H1 (cell line): ENCODE measurements at regions not wholly inside any gene's neighbourhood (a gene's known extent, or its start where the extent isn't known, plus 50 kb on each side); places are given as distances from the start of the nearest gene placed in this dataset.

Experiments
- CTCF ChIA-PET: fragments of 300-600 bp; sonication (Branson Sonifier 250); formaldehyde crosslinking; loops from one replicate; lab custom pipeline; 2021; ENCODE audit not compliant: partially characterized antibody; lab: Charles Lee
- POLR2A ChIA-PET: fragments of 300-600 bp; sonication (Branson Sonifier 250); formaldehyde crosslinking; loops from one replicate; lab custom pipeline; 2021; ENCODE audit warnings: inconsistent platforms; ENCODE audit not compliant: partially characterized antibody; lab: Charles Lee
- DNase-seq, 2 experiments: peaks; one replicate each; pipeline versions ENCODE4 v3.0.0 to v3.0.0-alpha.2; 2010 to 2022; ENCODE audit warnings: low spot score in 2 of 2, low read depth in 1 of 2, mixed read lengths in 1 of 2
- FAIRE-seq: peaks from 2 replicates; lab custom pipeline; 2011; peaks lifted over from hg19 to GRCh38; lab: Jason Lieb, UNC
- H2AFZ ChIP-seq: 2 replicates; pipeline ENCODE4 v1.8.1; 2012; ENCODE audit warnings: low read length, inconsistent platforms
- H2AK5ac ChIP-seq: 2 replicates; pipeline ENCODE4 v1.6.1; 2013; ENCODE audit warnings: low read depth, low read length
- H2BK120ac ChIP-seq: replicated peaks from 2 replicates; pipeline ENCODE3; 2013; ENCODE audit warnings: low read depth, low read length, inconsistent platforms
- H2BK12ac ChIP-seq: 2 replicates; pipeline ENCODE4 v1.6.1; 2013; ENCODE audit warnings: low read depth, low read length
- H2BK15ac ChIP-seq: 2 replicates; pipeline ENCODE4 v1.6.1; 2013; ENCODE audit warnings: low read length
- H2BK20ac ChIP-seq: 2 replicates; pipeline ENCODE4 v1.6.1; 2013; ENCODE audit warnings: low read length
- H2BK5ac ChIP-seq: 2 replicates; pipeline ENCODE4 v1.6.1; 2013; ENCODE audit warnings: low read depth, low read length
- H3K14ac ChIP-seq: 2 replicates; pipeline ENCODE4 v1.6.1; 2013; ENCODE audit warnings: inconsistent platforms; ENCODE audit not compliant: insufficient read length
- H3K18ac ChIP-seq: 2 replicates; pipeline ENCODE4 v1.6.1; 2013; ENCODE audit warnings: low read length; ENCODE audit errors: extremely low read depth
- H3K23ac ChIP-seq: 2 replicates; pipeline ENCODE4 v1.6.1; 2013; ENCODE audit warnings: inconsistent platforms; ENCODE audit not compliant: insufficient read length
- H3K23me2 ChIP-seq: 2 replicates; pipeline ENCODE4 v1.6.1; 2013; ENCODE audit warnings: low read depth, low read length
- H3K27ac ChIP-seq: 2 replicates; pipeline ENCODE4 v1.6.1; 2011; ENCODE audit warnings: low read depth, low read length, inconsistent platforms
- H3K27me3 ChIP-seq, 4 experiments: replicated peaks in 1 of 4; 1 replicate in 1 of 4; 2 replicates in 3 of 4; pipeline versions ENCODE4 v1.6.1 to v1.8.1; 2011 to 2013; ENCODE audit warnings: low read length in 3 of 4, mild to moderate bottlenecking in 3 of 4, inconsistent platforms in 2 of 4, mixed read lengths in 2 of 4, moderate library complexity in 1 of 4; ENCODE audit not compliant: control insufficient read depth in 3 of 4, insufficient read depth in 3 of 4; ENCODE audit errors: extremely low read depth in 1 of 4
- H3K36me3 ChIP-seq, 4 experiments: 2 replicates each; pipeline versions ENCODE4 v1.6.1 to v1.8.1; 2011 to 2013; ENCODE audit warnings: mild to moderate bottlenecking in 4 of 4, low read length in 3 of 4, moderate library complexity in 2 of 4, control low read depth in 1 of 4, inconsistent platforms in 1 of 4; ENCODE audit not compliant: insufficient read depth in 4 of 4, control insufficient read depth in 2 of 4
- H3K4ac ChIP-seq: replicated peaks from 2 replicates; pipeline ENCODE3; 2013; ENCODE audit warnings: low read length, low read depth, mixed read lengths, inconsistent platforms; ENCODE audit not compliant: insufficient read length
- H3K4me1 ChIP-seq, 4 experiments: replicated peaks in 1 of 4; 1 replicate in 1 of 4; 2 replicates in 3 of 4; pipeline versions ENCODE4 v1.6.1 to v1.8.1; 2011 to 2013; ENCODE audit warnings: low read length in 3 of 4, inconsistent platforms in 2 of 4, mixed read lengths in 1 of 4; ENCODE audit not compliant: insufficient read depth in 4 of 4, control insufficient read depth in 3 of 4
- H3K4me2 ChIP-seq, 2 experiments: 2 replicates each; pipeline versions ENCODE4 v1.6.1 to v1.8.1; 2011 to 2013; ENCODE audit warnings: low read depth in 2 of 2, low read length in 2 of 2, control low read depth in 1 of 2, inconsistent platforms in 1 of 2, mild to moderate bottlenecking in 1 of 2; ENCODE audit not compliant: insufficient read depth in 1 of 2
- H3K4me3 ChIP-seq, 4 experiments: fragments of 200-600, 300-600 bp in 1 of 4; sonication (generic), shearing (Covaris generic), sonication (Bioruptor Twin) in 1 of 4; 2 replicates each; pipeline versions ENCODE4 v1.5.1 to v1.8.1; 2011 to 2016; ENCODE audit warnings: low read length in 4 of 4, low read depth in 3 of 4, control low read depth in 2 of 4, inconsistent platforms in 2 of 4, mild to moderate bottlenecking in 2 of 4, mixed read lengths in 1 of 4, moderate library complexity in 1 of 4; ENCODE audit not compliant: insufficient read depth in 2 of 4; ENCODE audit errors: extremely low read depth in 1 of 4
- H3K56ac ChIP-seq: replicated peaks from 2 replicates; pipeline ENCODE3; 2013; ENCODE audit warnings: low read depth, mild to moderate bottlenecking, mixed read lengths, low read length, inconsistent platforms; ENCODE audit not compliant: insufficient read length
- H3K79me1 ChIP-seq: 2 replicates; pipeline ENCODE4 v1.6.1; 2013; ENCODE audit warnings: low read depth, low read length, control low read depth
- H3K79me2 ChIP-seq, 2 experiments: 2 replicates each; pipeline versions ENCODE4 v1.6.1 to v1.8.1; 2012 to 2013; ENCODE audit warnings: low read length in 2 of 2, mild to moderate bottlenecking in 2 of 2, inconsistent platforms in 1 of 2; ENCODE audit not compliant: insufficient read depth in 2 of 2, control insufficient read depth in 1 of 2
- H3K9ac ChIP-seq, 4 experiments: replicated peaks in 1 of 4; 1 replicate in 1 of 4; 2 replicates in 3 of 4; pipeline versions ENCODE4 v1.6.1 to v1.8.1; 2011 to 2013; ENCODE audit warnings: low read depth in 3 of 4, low read length in 3 of 4, control low read depth in 2 of 4, mild to moderate bottlenecking in 2 of 4, moderate library complexity in 2 of 4, inconsistent platforms in 1 of 4; ENCODE audit errors: extremely low read depth in 1 of 4
- H3K9me3 ChIP-seq, 2 experiments: 2 replicates each; pipeline versions ENCODE4 v1.6.1 to v1.8.1; 2012 to 2013; ENCODE audit warnings: mild to moderate bottlenecking in 2 of 2, moderate library complexity in 2 of 2, control low read depth in 1 of 2, inconsistent platforms in 1 of 2, low read depth in 1 of 2, low read length in 1 of 2, mixed read lengths in 1 of 2; ENCODE audit not compliant: insufficient read depth in 2 of 2
- H4K20me1 ChIP-seq, 2 experiments: replicated peaks in 1 of 2; 2 replicates each; pipeline versions ENCODE3 to v1.8.1; 2011 to 2013; ENCODE audit warnings: inconsistent platforms in 2 of 2, low read length in 2 of 2, mild to moderate bottlenecking in 1 of 2; ENCODE audit not compliant: insufficient read depth in 2 of 2, control insufficient read depth in 1 of 2
- H4K5ac ChIP-seq: 2 replicates; pipeline ENCODE4 v1.6.1; 2013; ENCODE audit warnings: low read length, low read depth, mixed read lengths, inconsistent platforms; ENCODE audit not compliant: insufficient read length
- H4K8ac ChIP-seq: 2 replicates; pipeline ENCODE4 v1.8.0; 2013; ENCODE audit warnings: mild to moderate bottlenecking, moderate library complexity, low read length, inconsistent platforms; ENCODE audit not compliant: insufficient read depth; ENCODE audit errors: extremely low read depth
- H4K91ac ChIP-seq: replicated peaks from 2 replicates; pipeline ENCODE3; 2013; ENCODE audit warnings: low read length, mixed read lengths, inconsistent platforms; ENCODE audit not compliant: insufficient read length
- ASH2L ChIP-seq: fragments of 200-600, 300-600 bp; sonication (generic); IDR thresholded peaks from one replicate; pipeline ENCODE4 v1.7.1; 2017; ENCODE audit warnings: low read length
- BACH1 ChIP-seq: IDR thresholded peaks from 2 replicates; pipeline ENCODE4 v1.6.1; 2012; ENCODE audit warnings: low read length, improper control_type of control experiment
- BRCA1 ChIP-seq: IDR thresholded peaks from 2 replicates; pipeline ENCODE4 v1.6.1; 2012; ENCODE audit warnings: low read depth, low read length, improper control_type of control experiment
- CREB1 ChIP-seq: IDR thresholded peaks from 2 replicates; pipeline ENCODE4 v1.6.1; 2012; ENCODE audit warnings: inconsistent platforms
- GABPA ChIP-seq: IDR thresholded peaks from 2 replicates; pipeline ENCODE4 v1.6.1; 2011; ENCODE audit warnings: mild to moderate bottlenecking, low read length, moderate library complexity, borderline replicate concordance; ENCODE audit not compliant: insufficient read depth
- HDAC2 ChIP-seq, 2 experiments: fragments of 300-600 bp in 1 of 2; sonication (generic) in 1 of 2; IDR thresholded peaks; 2 replicates each; pipeline ENCODE4 v1.6.1; 2011 to 2012; ENCODE audit warnings: low read depth in 2 of 2, low read length in 2 of 2, mild to moderate bottlenecking in 2 of 2, moderate library complexity in 2 of 2, borderline replicate concordance in 1 of 2, inconsistent platforms in 1 of 2
- JUN ChIP-seq: IDR thresholded peaks from 2 replicates; pipeline ENCODE4 v1.6.1; 2011; ENCODE audit warnings: low read depth, mild to moderate bottlenecking, improper control_type of control experiment, low read length
- PHF8 ChIP-seq: fragments of 200-600 bp; sonication (generic); conservative IDR thresholded peaks from 2 replicates; pipeline ENCODE4 v1.7.1; 2012; ENCODE audit warnings: low read depth, mild to moderate bottlenecking, inconsistent platforms, low read length, moderate library complexity
- POU5F1 ChIP-seq: IDR thresholded peaks from 2 replicates; pipeline ENCODE4 v1.6.1; 2011; ENCODE audit warnings: low read depth, mild to moderate bottlenecking, low read length, moderate library complexity
- SIN3A ChIP-seq, 2 experiments: IDR thresholded peaks in 1 of 2; conservative IDR thresholded peaks in 1 of 2; 2 replicates each; pipeline ENCODE4 v1.6.1; 2011 to 2012; ENCODE audit warnings: low read length in 2 of 2, improper control_type of control experiment in 1 of 2, low read depth in 1 of 2, mild to moderate bottlenecking in 1 of 2
- TBP ChIP-seq: IDR thresholded peaks from 2 replicates; pipeline ENCODE4 v1.6.1; 2011; ENCODE audit warnings: low read depth, low read length, improper control_type of control experiment
- TEAD4 ChIP-seq: IDR thresholded peaks from 2 replicates; pipeline ENCODE4 v1.6.1; 2012; ENCODE audit warnings: low read depth, low read length, inconsistent platforms, mixed read lengths
- USF2 ChIP-seq: IDR thresholded peaks from 2 replicates; pipeline ENCODE4 v1.6.1; 2011; ENCODE audit warnings: low read length, improper control_type of control experiment
- YY1 ChIP-seq: IDR thresholded peaks from 2 replicates; pipeline ENCODE4 v1.6.1; 2011; ENCODE audit warnings: low read depth, mild to moderate bottlenecking, low read length
- WGBS, 2 experiments: shearing (Covaris generic) in 1 of 2; methylation state at CpG; one replicate each; pipeline versions ENCODE4 v1.1.6 to v1.1.7; 2013 to 2015; ENCODE audit warnings: low lambda C conversion rate in 2 of 2, mixed read lengths in 2 of 2, inconsistent platforms in 1 of 2, low coverage in 1 of 2, missing lambda C conversion rate in 1 of 2; ENCODE audit not compliant: insufficient replicate concordance in 2 of 2, insufficient coverage in 1 of 2, insufficient read length in 1 of 2; ENCODE audit errors: extremely low coverage in 1 of 2, missing lambda C conversion rate in 1 of 2; 5-methylcytosine and 5-hydroxymethylcytosine counted together

GRCh38 chr16:22678311-22678710, 135.7 kb upstream of the HS3ST2 start:
- Histone ChIP-seq H4K5ac (no peak overlapping the region), H4K20me1 (no peaks in the 10 kb centered on the region), H3K79me1 (no peaks in the 10 kb centered on the region), H3K4ac (no peak overlapping the region), H2AK5ac (no peak overlapping the region), H3K4me1 (peaks cover 0 to 10% (median 0%) of the 10 kb centered on the region in 4 experiments; a peak in 3 of 7 replicates), H3K4me2 (no peak overlapping the region), H2BK12ac (no peak overlapping the region), H3K23ac (no peak overlapping the region), H3K14ac (no peak overlapping the region), H2AFZ (no peak overlapping the region), H3K9ac (no peak overlapping the region), H3K79me2 (no peaks in the 10 kb centered on the region), H3K27ac (no peak overlapping the region), H3K23me2 (no peaks in the 10 kb centered on the region), H4K8ac (no peak overlapping the region), H4K91ac (no peak overlapping the region), H3K18ac (no peak overlapping the region), H3K4me3 (no peak overlapping the region), H3K56ac (no peak overlapping the region), H3K36me3 (no peaks in the 10 kb centered on the region), H2BK120ac (no peak overlapping the region), H2BK15ac (no peak overlapping the region), H3K9me3 (peaks cover 0 to 4% of the 10 kb centered on the region in 2 experiments; a peak in 1 of 4 replicates), H2BK20ac (no peak overlapping the region), H3K27me3 (no peaks in the 10 kb centered on the region), H2BK5ac (no peak overlapping the region)
- no peak for DNase-seq
- no peak for FAIRE-seq
- ChIA-PET CTCF (interaction anchor here (0.8 to 1.2 kb wide), 2 partner anchors 17 to 120 kb away, joined by 3 to 4 read pairs; no protein-coding TSS in a partner anchor), POLR2A (no interaction called here)
- WGBS, 2 experiments, result 82% methylated on average over 2 of the region's 2 CpGs; no CpG with 5 or more reads in 1 of the 2 experiments
- 0 out of 2 replicates have a peak, but pooled peaks have one; percentile 36 for TF ChIP-seq TEAD4
- no peak for TF ChIP-seq BACH1
- TF ChIP-seq USF2, result no peak
- no peak for TF ChIP-seq CREB1
- no peak for TF ChIP-seq TBP
- no peak for TF ChIP-seq PHF8
- TF ChIP-seq HDAC2 (IDR thresholded peaks at IDR 0.05; ENCODE audit: borderline replicate concordance in 1 of 2, low read depth in 2 of 2, low read length in 2 of 2), result 0 out of 4 replicates have a peak, but pooled peaks of 1 of the 2 experiments have one; percentile 47
- TF ChIP-seq GABPA, result no peak
- no peak for TF ChIP-seq ASH2L
- no peak for TF ChIP-seq SIN3A (conservative IDR thresholded peaks at IDR 0.05 in 1 of 2, IDR thresholded peaks at IDR 0.05 in 1 of 2; ENCODE audit: low read depth in 1 of 2, low read length in 2 of 2)
- no peak for TF ChIP-seq JUN
- 0 out of 2 replicates have a peak, but pooled peaks have one; percentile 29 for TF ChIP-seq YY1
- TF ChIP-seq POU5F1, result no peak
- no peak for TF ChIP-seq BRCA1
